ENCODE measurements at regions not wholly inside any gene's neighbourhood (a gene's known extent, or its start where the extent isn't known, plus 50 kb on each side); places are given as distances from the start of the nearest gene placed in this dataset.
"Not testable (repeated sequence)": the region's sequence is repeated elsewhere in the genome, so short reads cannot be mapped to it uniquely, and the experiment has no call there.

GRCh38 chr9:7347556-7347955 is 452.0 kb downstream of the DMAC1 start:
- no peak for DNase-seq (ENCODE audit: low read depth)

- DNase-seq (ENCODE audit: low read depth) = no peak
These were observed 453.4 kb downstream of the DMAC1 start for GRCh38 chr9:7346144-7346543.

GRCh38 chr9:7342736-7343135 is 456.8 kb downstream of the DMAC1 start:
- no peak for DNase-seq (ENCODE audit: low read depth)

- no peak for DNase-seq (ENCODE audit: low read depth)
These were observed 457.3 kb downstream of the DMAC1 start for GRCh38 chr9:7342229-7342628.

- no peak for DNase-seq (ENCODE audit: low read depth)
These were observed 458.0 kb downstream of the DMAC1 start for GRCh38 chr9:7341571-7341970.

- no peak for DNase-seq (ENCODE audit: low read depth)
These were observed 459.1 kb downstream of the DMAC1 start for GRCh38 chr9:7340451-7340850.

- no peak for DNase-seq (ENCODE audit: low read depth)
These were observed 460.8 kb downstream of the DMAC1 start for GRCh38 chr9:7338586-7339281.

GRCh38 chr9:7336356-7337065 is 463.1 kb downstream of the DMAC1 start:
- DNase-seq (ENCODE audit: low read depth) = no peak

GRCh38 chr9:7333719-7334118 is 465.9 kb downstream of the DMAC1 start:
- DNase-seq (ENCODE audit: low read depth) = no peak

GRCh38 chr9:7332780-7333179 is 466.8 kb downstream of the DMAC1 start:
- DNase-seq (ENCODE audit: low read depth) = no peak

- DNase-seq (ENCODE audit: low read depth) = no peak
These were observed 471.1 kb downstream of the DMAC1 start for GRCh38 chr9:7328453-7328852.

- DNase-seq (ENCODE audit: low read depth) = no peak
These were observed 473.6 kb downstream of the DMAC1 start for GRCh38 chr9:7325995-7326394.

- DNase-seq (ENCODE audit: low read depth) = peak; percentile 34
These were observed 475.4 kb downstream of the DMAC1 start for GRCh38 chr9:7324152-7324598.

GRCh38 chr9:7320841-7321240 is 478.7 kb downstream of the DMAC1 start:
- DNase-seq (ENCODE audit: low read depth) = peak; percentile 6

- DNase-seq (ENCODE audit: low read depth) = peak; percentile 95
These were observed 479.4 kb downstream of the DMAC1 start for GRCh38 chr9:7320139-7320538.

GRCh38 chr9:7318920-7319319 is 480.7 kb downstream of the DMAC1 start:
- DNase-seq (ENCODE audit: low read depth) = peak; percentile 15

GRCh38 chr9:7316967-7317366 is 482.6 kb downstream of the DMAC1 start:
- no peak for DNase-seq (ENCODE audit: low read depth)

- DNase-seq (ENCODE audit: low read depth) = no peak
These were observed 483.3 kb downstream of the DMAC1 start for GRCh38 chr9:7316166-7316795.

- DNase-seq (ENCODE audit: low read depth) = no peak
These were observed 483.8 kb downstream of the DMAC1 start for GRCh38 chr9:7315746-7316145.

GRCh38 chr9:7315116-7315515 is 484.5 kb downstream of the DMAC1 start:
- DNase-seq (ENCODE audit: low read depth) = no peak

GRCh38 chr9:7313389-7313788 is 486.2 kb downstream of the DMAC1 start:
- no peak for DNase-seq (ENCODE audit: low read depth)

- not testable (repeated sequence) for DNase-seq (ENCODE audit: low read depth)
These were observed 490.5 kb downstream of the DMAC1 start for GRCh38 chr9:7309051-7309450.

GRCh38 chr9:7305677-7306076 is 493.9 kb downstream of the DMAC1 start:
- no peak for DNase-seq (ENCODE audit: low read depth)
